ENCODE measurements at regions not wholly inside any gene's neighbourhood (a gene's known extent, or its start where the extent isn't known, plus 50 kb on each side); places are given as distances from the start of the nearest gene placed in this dataset.

DNA sequence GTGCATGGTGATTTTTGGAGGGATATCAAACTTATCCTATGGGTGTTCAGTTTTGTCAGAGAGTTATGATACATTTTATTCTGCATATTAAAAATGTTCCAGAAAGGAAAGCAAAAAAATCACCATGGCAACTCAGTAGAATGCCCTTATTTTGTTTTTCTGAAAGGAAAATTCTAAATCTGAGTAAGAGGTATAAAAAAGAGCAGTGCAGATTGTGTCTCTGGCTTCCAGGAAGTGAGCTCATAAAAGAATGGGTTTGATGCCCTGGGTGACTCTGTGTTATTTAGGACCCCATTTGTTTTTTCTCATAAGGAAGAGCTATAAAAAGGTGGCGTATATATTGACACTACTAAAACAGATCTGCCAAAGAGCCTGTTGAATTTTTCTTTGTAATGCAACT, 128.8 kb downstream of the UCHL1 start:
- Histone ChIP-seq H3K4me3 (no peak overlapping the region), H3K4me1 (replicated peaks) (no peaks in the 10 kb centered on the region), H3K9me3 (replicated peaks) (no peaks in the 10 kb centered on the region), H3K27me3 (replicated peaks) (no peaks in the 10 kb centered on the region), H3K27ac (no peak overlapping the region), H3K36me3 (no peaks in the 10 kb centered on the region)
- no peak for DNase-seq (ENCODE audit: low read depth in 1 of 2, low spot score in 2 of 2)

GRCh38 chr4:41388080-41388479, 131.4 kb downstream of the UCHL1 start:
- H3K4me1 ChIP-seq (replicated peaks), result no peaks in the 10 kb centered on the region

DNA sequence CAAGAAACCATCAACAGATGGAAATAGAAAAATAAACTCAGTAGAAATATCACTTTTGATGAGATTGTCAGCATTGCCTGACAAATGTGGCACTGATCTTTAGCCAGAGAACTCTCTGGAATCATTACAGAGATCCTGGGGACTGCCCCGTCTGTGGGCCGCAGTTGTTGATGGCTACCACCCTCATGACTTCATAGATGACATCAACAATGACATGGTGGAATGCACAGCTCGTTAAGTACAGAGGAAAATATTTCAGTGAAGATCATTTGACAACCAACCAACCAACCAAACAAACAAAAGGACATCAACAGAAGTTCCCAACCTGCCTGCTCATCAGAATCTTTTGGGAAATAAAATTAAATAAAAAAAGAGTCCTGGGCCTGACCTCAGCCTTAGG, 132.6 kb downstream of the UCHL1 start:
- H3K27me3 ChIP-seq (replicated peaks), result no peaks in the 10 kb centered on the region
- no peaks in the 10 kb centered on the region for H3K4me1 ChIP-seq (replicated peaks)
- no peak overlapping the region for H3K4me3 ChIP-seq
- no peak overlapping the region for H3K27ac ChIP-seq
- DNase-seq (ENCODE audit: low read depth in 1 of 2, low spot score in 2 of 2), result no peak
- no peaks in the 10 kb centered on the region for H3K9me3 ChIP-seq (replicated peaks)
- no peaks in the 10 kb centered on the region for H3K36me3 ChIP-seq

More at GRCh38 chr4:41388080-41388479, 131.4 kb downstream of the UCHL1 start:
- no peaks in the 10 kb centered on the region for H3K27me3 ChIP-seq (replicated peaks)
- DNase-seq (ENCODE audit: low read depth in 1 of 2, low spot score in 2 of 2), result no peak
- H3K9me3 ChIP-seq (replicated peaks), result no peaks in the 10 kb centered on the region
- no peaks in the 10 kb centered on the region for H3K36me3 ChIP-seq
- no peak overlapping the region for H3K27ac ChIP-seq
- no peak overlapping the region for H3K4me3 ChIP-seq

- Histone ChIP-seq H3K4me3 (no peak overlapping the region), H3K36me3 (no peaks in the 10 kb centered on the region), H3K27ac (no peak overlapping the region), H3K27me3 (replicated peaks) (no peaks in the 10 kb centered on the region), H3K4me1 (replicated peaks) (no peaks in the 10 kb centered on the region), H3K9me3 (replicated peaks) (no peaks in the 10 kb centered on the region)
- DNase-seq (ENCODE audit: low read depth in 1 of 2, low spot score in 2 of 2), result no peak
These were observed 133.9 kb downstream of the UCHL1 start for GRCh38 chr4:41390661-41391060.

GRCh38 chr4:41391271-41391670, 134.5 kb downstream of the UCHL1 start:
- no peaks in the 10 kb centered on the region for H3K27me3 ChIP-seq (replicated peaks)
- no peaks in the 10 kb centered on the region for H3K4me1 ChIP-seq (replicated peaks)
- H3K9me3 ChIP-seq (replicated peaks), result no peaks in the 10 kb centered on the region
- DNase-seq (ENCODE audit: low read depth in 1 of 2, low spot score in 2 of 2), result no peak
- no peak overlapping the region for H3K4me3 ChIP-seq
- H3K36me3 ChIP-seq, result no peaks in the 10 kb centered on the region
- H3K27ac ChIP-seq, result no peak overlapping the region

- DNase-seq (ENCODE audit: low read depth in 1 of 2, low spot score in 2 of 2), result no peak
- Histone ChIP-seq H3K27ac (no peak overlapping the region), H3K4me1 (replicated peaks) (no peaks in the 10 kb centered on the region), H3K4me3 (no peak overlapping the region), H3K9me3 (replicated peaks) (no peaks in the 10 kb centered on the region), H3K36me3 (no peaks in the 10 kb centered on the region), H3K27me3 (replicated peaks) (no peaks in the 10 kb centered on the region)
These were observed 137.8 kb downstream of the UCHL1 start for GRCh38 chr4:41394481-41394894.

DNA sequence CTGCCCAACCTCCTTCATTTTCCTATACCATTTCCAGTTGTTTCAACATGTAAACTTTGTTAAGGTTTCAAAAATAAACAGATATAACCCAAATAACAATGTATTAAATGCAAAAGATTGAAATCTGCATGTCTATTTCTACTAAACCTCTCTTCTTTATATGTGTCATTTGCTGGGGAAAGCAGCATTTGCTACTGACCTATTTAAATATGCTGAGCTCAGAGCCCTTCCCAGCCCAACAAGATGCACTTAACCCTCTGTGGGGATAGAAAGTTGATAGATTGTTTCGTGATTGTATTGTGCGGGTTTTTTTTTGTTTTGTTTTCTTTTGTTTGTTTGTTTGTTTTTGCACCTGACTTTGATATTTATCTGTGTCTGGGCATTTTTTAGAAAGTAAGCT, 139.5 kb downstream of the UCHL1 start:
- Histone ChIP-seq H3K4me3 (no peak overlapping the region), H3K4me1 (replicated peaks) (no peaks in the 10 kb centered on the region), H3K9me3 (replicated peaks) (no peaks in the 10 kb centered on the region), H3K27ac (no peak overlapping the region), H3K27me3 (replicated peaks) (no peaks in the 10 kb centered on the region), H3K36me3 (no peaks in the 10 kb centered on the region)
- no peak for DNase-seq (ENCODE audit: low read depth in 1 of 2, low spot score in 2 of 2)

- no peak for DNase-seq (ENCODE audit: low read depth in 1 of 2, low spot score in 2 of 2)
- Histone ChIP-seq H3K27ac (no peak overlapping the region), H3K36me3 (no peaks in the 10 kb centered on the region), H3K9me3 (replicated peaks) (no peaks in the 10 kb centered on the region), H3K27me3 (replicated peaks) (no peaks in the 10 kb centered on the region), H3K4me3 (no peak overlapping the region), H3K4me1 (replicated peaks) (no peaks in the 10 kb centered on the region)
These were observed 140.1 kb downstream of the UCHL1 start for GRCh38 chr4:41396869-41397268.

DNA sequence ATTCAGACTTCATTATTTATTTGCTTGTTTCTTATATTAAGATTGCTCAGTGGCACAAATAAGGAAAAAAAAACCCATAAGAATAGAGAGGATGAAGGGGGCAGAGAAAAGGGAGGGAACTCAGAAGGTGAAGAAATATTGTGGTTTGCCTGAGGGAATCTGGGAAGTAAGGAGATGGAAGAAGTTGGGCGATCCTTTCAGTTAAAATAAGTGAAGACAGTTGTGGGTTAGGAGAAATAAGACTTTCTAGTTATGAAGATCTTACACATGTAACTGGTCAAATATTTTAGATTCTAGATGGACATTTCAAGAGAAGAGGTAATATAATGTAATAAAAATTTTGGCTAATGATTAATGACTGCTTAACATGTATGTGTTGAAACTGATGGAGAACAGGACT, 138.7 kb upstream of the LIMCH1 start:
- no peak for DNase-seq (ENCODE audit: low read depth in 1 of 2, low spot score in 2 of 2)
- Histone ChIP-seq H3K27ac (no peak overlapping the region), H3K4me1 (replicated peaks) (no peaks in the 10 kb centered on the region), H3K36me3 (no peaks in the 10 kb centered on the region), H3K4me3 (no peak overlapping the region), H3K27me3 (replicated peaks) (no peaks in the 10 kb centered on the region), H3K9me3 (replicated peaks) (no peaks in the 10 kb centered on the region)

DNA sequence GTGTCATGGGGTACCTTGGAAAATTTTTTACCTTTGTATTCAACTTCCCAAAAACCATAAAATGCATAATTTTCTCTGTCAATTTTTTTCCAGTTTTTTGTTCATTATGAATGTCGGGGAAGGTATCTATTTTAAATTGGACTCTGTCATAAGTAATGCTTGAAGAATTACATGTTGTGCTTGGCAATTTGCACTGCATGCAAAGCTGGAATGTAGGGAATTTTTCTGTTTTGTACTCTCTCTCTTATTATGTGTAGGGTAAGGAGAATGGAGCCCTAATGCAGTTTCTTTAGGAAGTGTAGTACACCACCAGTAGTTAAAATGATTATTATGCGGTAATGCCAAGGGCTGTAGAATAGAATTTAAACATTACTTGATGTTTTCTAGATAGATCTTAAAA, 137.7 kb upstream of the LIMCH1 start:
- Histone ChIP-seq H3K9me3 (replicated peaks) (no peaks in the 10 kb centered on the region), H3K27ac (no peak overlapping the region)

GRCh38 chr4:41405464-41406112, 132.4 kb upstream of the LIMCH1 start:
- no peaks in the 10 kb centered on the region for H3K9me3 ChIP-seq (replicated peaks)
- H3K27ac ChIP-seq, result no peak overlapping the region
- no peaks in the 10 kb centered on the region for H3K36me3 ChIP-seq
- H3K4me3 ChIP-seq, result no peak overlapping the region
- no peaks in the 10 kb centered on the region for H3K27me3 ChIP-seq (replicated peaks)
- no peak for DNase-seq (ENCODE audit: low read depth in 1 of 2, low spot score in 2 of 2)
- no peaks in the 10 kb centered on the region for H3K4me1 ChIP-seq (replicated peaks)

More for the DNA sequence above, 137.7 kb upstream of the LIMCH1 start:
- Histone ChIP-seq H3K36me3 (no peaks in the 10 kb centered on the region), H3K4me1 (replicated peaks) (no peaks in the 10 kb centered on the region), H3K27me3 (replicated peaks) (no peaks in the 10 kb centered on the region), H3K4me3 (no peak overlapping the region)
- no peak for DNase-seq (ENCODE audit: low read depth in 1 of 2, low spot score in 2 of 2)

GRCh38 chr4:41406113-41406516, 131.8 kb upstream of the LIMCH1 start:
- Histone ChIP-seq H3K36me3 (no peaks in the 10 kb centered on the region), H3K4me3 (no peak overlapping the region), H3K27ac (no peak overlapping the region), H3K4me1 (replicated peaks) (no peaks in the 10 kb centered on the region), H3K27me3 (replicated peaks) (no peaks in the 10 kb centered on the region), H3K9me3 (replicated peaks) (no peaks in the 10 kb centered on the region)
- DNase-seq (ENCODE audit: low read depth in 1 of 2, low spot score in 2 of 2), result no peak

DNA sequence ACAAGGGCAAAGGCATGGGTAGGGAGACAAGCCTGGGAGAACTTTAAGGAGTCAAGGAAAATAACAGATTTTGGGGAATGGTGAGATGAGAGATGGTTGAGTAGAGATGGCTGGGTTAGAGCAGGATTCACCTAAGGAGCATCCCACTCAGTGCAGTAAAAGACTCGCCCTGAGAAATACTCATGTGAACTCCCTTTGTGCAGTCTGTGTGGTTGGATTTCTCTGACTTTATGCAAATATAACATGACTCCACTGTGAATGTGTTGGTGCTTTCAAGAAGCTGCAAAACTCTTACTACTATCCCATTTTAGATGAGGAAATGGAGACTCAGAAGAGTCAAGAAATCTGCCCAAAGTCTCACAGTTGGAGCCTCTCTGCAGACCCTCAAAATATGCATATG, 129.8 kb upstream of the LIMCH1 start:
- Histone ChIP-seq H3K9me3 (replicated peaks) (no peaks in the 10 kb centered on the region), H3K27ac (no peak overlapping the region), H3K36me3 (no peaks in the 10 kb centered on the region), H3K4me3 (no peak overlapping the region), H3K27me3 (replicated peaks) (no peaks in the 10 kb centered on the region), H3K4me1 (replicated peaks) (no peaks in the 10 kb centered on the region)
- no peak for DNase-seq (ENCODE audit: low read depth in 1 of 2, low spot score in 2 of 2)

- no peaks in the 10 kb centered on the region for H3K4me1 ChIP-seq (replicated peaks)
- no peak for DNase-seq (ENCODE audit: low read depth in 1 of 2, low spot score in 2 of 2)
- no peak overlapping the region for H3K4me3 ChIP-seq
- no peaks in the 10 kb centered on the region for H3K27me3 ChIP-seq (replicated peaks)
- H3K36me3 ChIP-seq, result no peaks in the 10 kb centered on the region
- H3K27ac ChIP-seq, result no peak overlapping the region
- no peaks in the 10 kb centered on the region for H3K9me3 ChIP-seq (replicated peaks)
These were observed 128.9 kb upstream of the LIMCH1 start for GRCh38 chr4:41408859-41409593.

DNA sequence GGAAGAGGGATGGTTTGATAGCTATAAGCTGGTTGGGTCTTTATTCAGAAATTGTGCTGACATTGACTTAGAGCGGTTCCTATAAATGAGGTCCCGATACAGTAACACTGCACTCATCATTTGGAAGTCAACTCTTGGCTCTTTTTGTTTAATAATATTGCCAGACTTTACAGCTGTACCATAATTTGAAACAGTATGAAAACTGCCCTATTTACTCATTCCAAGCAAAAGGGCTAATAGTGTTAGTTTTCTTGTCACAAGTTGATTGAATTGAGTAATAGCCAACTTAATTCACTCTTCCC, 128.4 kb upstream of the LIMCH1 start:
- Histone ChIP-seq H3K27me3 (replicated peaks) (no peaks in the 10 kb centered on the region), H3K27ac (no peak overlapping the region), H3K4me1 (replicated peaks) (no peaks in the 10 kb centered on the region), H3K36me3 (no peaks in the 10 kb centered on the region), H3K9me3 (replicated peaks) (no peaks in the 10 kb centered on the region), H3K4me3 (no peak overlapping the region)
- no peak for DNase-seq (ENCODE audit: low read depth in 1 of 2, low spot score in 2 of 2)

All from SJSA1 (cell line).